GM19452 (cell line): ENCODE measurements at regions not wholly inside any gene's neighbourhood (a gene's known extent, or its start where the extent isn't known, plus 50 kb on each side); places are given as distances from the start of the nearest gene placed in this dataset.

ENCODE experiments used
- ATAC-seq: cut with Tn5 transposase; IDR thresholded peaks from one replicate; pipeline ENCODE4 v1.9.1; 2021; ENCODE audit not compliant: unreplicated experiment

DNA sequence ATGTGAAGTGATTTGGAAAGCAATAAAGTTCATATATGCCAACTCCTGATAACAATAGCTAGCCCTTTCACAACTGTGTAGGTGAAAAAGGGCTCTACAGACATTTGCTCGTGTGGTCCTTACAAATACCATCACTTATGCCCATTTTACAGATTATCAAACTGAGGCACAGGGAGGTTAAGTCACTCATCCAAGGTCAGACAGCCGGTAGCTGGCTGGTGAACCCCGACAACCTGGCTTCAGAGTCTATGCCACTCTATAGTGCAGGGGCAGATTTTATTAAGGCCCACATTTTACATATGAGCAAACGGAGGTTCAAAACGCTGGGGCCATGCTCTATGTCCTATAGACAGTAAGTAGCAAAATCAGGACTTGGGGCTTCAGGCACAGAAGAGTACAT lies 280.5 kb downstream of the RRAGC start:
- no peak for ATAC-seq

DNA sequence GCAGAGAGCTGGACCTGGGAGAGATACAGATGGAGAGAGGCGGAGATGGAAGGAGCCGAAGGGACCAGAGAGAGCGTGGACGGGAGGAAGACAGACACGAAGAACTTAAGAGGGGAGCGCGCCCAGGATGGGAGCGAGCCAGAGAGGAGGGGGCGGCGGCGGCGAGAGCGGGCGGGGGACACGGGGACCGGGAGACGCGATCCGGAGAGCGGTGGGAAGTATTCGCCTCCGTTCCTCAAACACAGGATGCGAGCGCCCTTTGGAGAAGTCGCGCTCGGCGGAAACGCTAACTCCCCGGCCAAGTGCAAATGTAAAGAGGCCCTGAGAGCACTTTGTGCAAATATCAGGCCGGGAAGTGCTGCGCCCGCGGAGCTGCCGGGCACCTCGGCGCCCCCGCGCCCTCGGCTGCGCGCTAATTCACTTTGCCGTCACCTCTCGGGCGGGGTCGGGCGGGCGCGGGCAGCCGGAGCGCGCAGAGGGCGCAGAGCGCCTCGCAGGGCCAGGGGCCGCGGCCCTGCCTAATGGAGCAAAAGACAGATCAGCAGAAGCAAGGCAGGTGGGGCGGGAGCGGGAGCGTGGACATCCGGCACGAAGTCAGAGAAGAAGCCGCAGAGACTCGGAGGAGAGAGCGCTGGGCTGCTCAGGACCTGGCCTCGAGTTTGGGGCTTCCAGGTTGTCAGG lies 281.2 kb downstream of the RRAGC start:
- no peak for ATAC-seq

GRCh38 chr1:38577937-38578270 lies 281.7 kb downstream of the RRAGC start:
- ATAC-seq: no peak

- ATAC-seq: no peak
Observed at GRCh38 chr1:38577385-38577784, 282.2 kb downstream of the RRAGC start.

DNA sequence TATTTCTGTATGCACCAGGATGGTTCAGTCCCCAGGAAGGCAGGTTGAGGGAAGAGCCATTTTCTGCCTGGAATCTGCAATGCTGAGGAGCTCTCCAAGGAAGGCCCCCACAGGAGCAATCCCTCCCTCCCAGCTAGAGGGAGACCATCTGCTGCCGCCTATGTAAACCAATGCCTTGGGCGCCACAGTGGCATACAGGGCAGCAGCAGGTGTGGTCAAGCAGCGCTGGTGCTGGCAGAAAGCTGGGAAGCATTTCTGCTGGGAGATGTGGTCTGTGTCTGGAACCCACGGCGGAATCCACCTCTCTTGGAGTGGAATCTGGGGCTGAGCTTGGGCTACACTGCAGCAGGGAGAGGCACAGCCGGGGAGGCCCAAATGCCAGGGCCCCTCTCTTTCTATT lies 283.3 kb downstream of the RRAGC start:
- ATAC-seq: no peak

- ATAC-seq: no peak
Observed at GRCh38 chr1:38571726-38572125, 287.8 kb downstream of the RRAGC start.

GRCh38 chr1:38570657-38570975 lies 289.0 kb downstream of the RRAGC start:
- no peak for ATAC-seq

GRCh38 chr1:38569932-38570656 lies 289.5 kb downstream of the RRAGC start:
- ATAC-seq: no peak

GRCh38 chr1:38568061-38568857 lies 291.3 kb downstream of the RRAGC start:
- no peak for ATAC-seq

- ATAC-seq: no peak
Observed at GRCh38 chr1:38567401-38567800, 292.2 kb downstream of the RRAGC start.

GRCh38 chr1:38565020-38565491 lies 294.5 kb downstream of the RRAGC start:
- ATAC-seq: no peak

GRCh38 chr1:38563942-38564735 lies 295.4 kb downstream of the RRAGC start:
- no peak for ATAC-seq

DNA sequence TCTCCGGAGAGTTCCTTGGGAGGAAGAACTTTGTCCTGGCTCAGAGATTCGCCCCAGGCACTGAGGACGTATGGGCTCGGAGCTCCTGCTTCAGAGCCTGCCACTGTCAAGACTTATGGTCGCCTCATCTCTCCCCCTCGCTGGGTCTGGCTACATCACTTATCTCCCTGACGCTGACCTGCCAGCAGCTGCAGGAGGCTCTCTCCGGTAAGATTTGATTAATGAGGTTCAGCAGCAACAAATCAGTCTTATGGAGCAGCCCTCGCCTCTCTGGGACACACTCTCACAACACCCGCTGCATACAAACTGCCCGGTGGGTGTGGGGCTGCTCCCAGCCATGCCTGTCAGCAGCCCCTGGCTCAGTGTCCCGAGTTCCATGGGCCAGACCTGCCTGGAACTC lies 297.8 kb downstream of the RRAGC start:
- no peak for ATAC-seq

- ATAC-seq: no peak
Observed at GRCh38 chr1:38561110-38561509, 298.5 kb downstream of the RRAGC start.

DNA sequence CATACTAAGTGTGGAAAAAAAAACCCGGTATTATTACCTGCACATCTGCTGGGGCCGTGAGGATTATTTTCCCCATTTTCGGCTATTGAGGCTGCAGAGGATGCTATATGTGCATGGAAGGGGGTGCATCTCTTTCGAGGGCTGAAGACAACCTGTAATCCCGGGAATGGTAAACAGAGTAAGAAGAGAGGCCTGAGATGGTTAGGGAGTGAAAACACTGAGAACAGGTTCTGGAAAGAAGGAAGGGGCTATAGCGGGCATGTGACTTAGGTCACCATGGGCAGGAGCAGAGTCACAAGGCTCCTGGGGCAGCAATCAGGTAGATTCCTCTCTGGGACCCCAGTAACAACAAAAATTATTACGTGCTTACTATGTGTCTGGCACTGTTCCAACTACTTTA lies 299.1 kb downstream of the RRAGC start:
- no peak for ATAC-seq

DNA sequence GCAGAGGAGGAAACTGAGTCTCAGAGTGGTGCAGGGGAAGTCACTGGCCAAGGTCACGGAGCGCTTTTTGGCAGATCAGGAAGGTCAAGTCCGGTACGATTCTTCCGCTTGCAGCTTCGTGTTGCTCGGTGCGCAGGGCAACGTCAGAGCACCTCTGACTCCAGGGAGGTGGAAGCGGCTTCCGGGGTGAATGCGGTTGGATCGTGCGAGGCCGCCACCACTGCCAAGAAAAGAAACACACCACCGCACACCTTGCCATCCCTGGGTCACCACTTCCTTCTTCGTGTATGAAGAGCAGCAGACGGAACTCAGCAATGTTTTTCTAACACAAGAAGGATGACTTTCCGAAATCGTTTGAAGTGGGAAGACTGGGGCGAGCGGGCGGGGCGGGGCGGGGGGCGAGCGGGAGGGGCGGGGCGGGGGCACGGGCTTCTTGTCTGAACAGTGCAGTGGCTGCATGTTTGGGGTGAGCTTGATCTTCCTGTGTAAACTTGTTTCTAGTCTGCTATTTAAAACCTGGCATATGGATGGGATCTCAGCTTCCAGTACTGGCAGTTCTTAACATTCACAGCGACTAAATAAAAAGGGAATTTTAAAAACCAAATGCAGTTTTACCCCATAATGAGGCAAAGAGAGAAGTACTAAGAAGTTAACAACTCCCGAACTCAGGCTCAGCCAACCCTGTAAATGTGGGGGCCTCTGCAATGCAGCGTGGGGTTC lies 300.0 kb downstream of the RRAGC start:
- peak; percentile 68 for ATAC-seq

GRCh38 chr1:38558500-38559445 lies 300.8 kb downstream of the RRAGC start:
- peak; percentile 26 for ATAC-seq

DNA sequence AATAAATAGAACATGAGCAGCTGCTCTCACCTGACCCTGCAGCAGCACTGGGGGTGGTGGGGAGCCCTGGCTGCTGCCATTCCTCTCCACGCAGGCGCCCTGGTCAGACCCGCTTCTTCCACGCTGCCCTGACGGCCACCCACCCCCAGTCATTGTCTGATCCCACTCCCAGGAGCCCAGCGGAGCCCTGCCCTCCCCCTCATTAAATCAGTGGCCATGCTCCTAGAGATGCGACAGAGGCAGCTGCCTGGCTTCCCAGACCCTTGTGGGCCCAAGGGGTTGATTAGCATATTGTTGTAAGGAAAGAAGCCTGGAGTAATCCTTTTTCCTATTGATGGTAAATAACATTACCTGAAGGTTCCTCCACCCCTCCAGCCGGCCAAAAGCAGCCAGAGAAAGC lies 301.5 kb downstream of the RRAGC start:
- no peak for ATAC-seq

DNA sequence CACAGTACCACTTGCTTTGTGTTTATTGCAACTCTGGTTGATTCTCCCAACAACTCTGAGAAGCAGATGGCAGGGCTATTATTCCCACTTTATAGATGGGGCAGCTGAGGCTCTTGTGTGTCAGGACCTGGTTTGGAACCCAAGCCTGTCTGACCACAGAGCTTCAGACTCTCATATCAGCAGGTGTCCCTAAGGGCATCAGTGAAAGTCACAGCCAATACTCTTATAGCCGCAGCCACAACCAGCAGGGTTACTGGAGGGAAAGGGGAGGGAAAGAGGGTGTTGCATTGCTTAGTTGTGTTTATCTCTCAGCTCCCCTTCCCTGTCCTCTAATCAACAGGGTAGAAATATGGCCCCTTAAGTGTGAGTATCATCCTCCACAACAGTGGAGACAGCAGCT lies 304.0 kb downstream of the RRAGC start:
- ATAC-seq: no peak

DNA sequence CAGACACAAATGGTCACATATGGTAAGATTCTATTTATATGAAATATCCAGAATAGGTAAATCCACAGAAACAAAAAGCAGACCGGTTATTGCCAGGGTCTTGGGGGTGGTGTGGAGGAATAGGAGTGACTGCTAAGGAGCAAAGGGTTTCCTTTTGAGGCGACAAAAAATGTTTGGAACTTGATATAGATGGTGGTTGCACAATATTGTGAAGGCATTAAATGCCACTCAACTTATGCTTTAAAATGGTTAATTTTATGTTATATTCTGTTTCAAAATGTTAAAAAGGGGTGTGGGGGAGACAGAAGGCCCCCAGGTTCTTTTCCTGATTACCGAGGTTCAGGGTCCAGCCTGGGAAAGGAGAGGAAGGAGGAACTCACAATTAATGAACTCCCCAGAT lies 304.4 kb downstream of the RRAGC start:
- ATAC-seq: no peak
